ENCODE measurements at regions not wholly inside any gene's neighbourhood (a gene's known extent, or its start where the extent isn't known, plus 50 kb on each side); places are given as distances from the start of the nearest gene placed in this dataset.

DNA sequence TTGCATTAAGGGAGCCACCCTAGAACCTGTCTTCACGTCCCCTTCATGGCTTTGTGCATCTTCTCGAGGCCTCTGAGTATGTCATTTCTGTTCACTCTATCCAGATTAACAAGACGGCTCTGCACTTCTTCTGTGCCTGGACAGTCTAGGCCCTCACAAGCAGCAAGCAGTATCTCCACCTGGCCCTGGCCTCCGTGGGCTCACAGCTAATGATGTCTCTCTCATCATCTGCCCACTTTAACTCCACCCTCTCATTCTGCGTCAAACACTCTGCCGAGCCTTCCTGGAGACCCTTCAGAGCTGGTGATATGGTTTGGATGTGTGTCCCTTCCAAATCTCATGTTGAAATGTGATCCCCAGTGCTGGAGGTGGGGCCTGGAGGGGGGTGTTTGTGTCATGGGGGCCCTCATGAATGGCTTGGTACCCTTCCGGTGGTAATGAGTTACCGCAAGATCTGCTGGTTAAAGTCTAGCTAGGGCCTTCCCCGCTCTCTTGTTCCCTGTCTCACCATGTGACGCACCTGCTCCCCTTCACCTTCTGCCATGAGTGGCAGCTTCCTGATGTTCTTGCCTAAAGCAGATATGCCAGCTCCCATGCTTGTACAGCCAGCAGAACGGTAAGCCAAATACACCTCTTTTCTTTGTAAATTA lies 132.5 kb upstream of the ID2 start:
- no peaks in the 10 kb centered on the region for H3K36me3 ChIP-seq
- H3K4me3 ChIP-seq: no peak overlapping the region
- intact Hi-C loops (cut with DNase I; ENCODE audit: low total_unique reads) (no loop called here), in situ Hi-C loops (cut with MboI; ENCODE audit: low pct_ligation_motif_present in 1 of 4, low pct_unique_long_range_greater_than_20kb in 1 of 4, low sequenced_read_pairs in 3 of 4) (no loop called here)
- peak; percentile 1 for DNase-seq
- TF ChIP-seq EP300 (IDR thresholded peaks at IDR 0.05; ENCODE audit: low read depth): no peak
- TF ChIP-seq POLR2A (IDR thresholded peaks at IDR 0.05): no peak
- H3K27me3 ChIP-seq: no peaks in the 10 kb centered on the region
- peaks cover 0 to 14% (median 2%) of the 10 kb centered on the region in 4 donors for H3K4me1 ChIP-seq
- H3K27ac ChIP-seq: no peak overlapping the region
- no peaks in the 10 kb centered on the region for H3K9me3 ChIP-seq
- WGBS, 2 donors (ENCODE audit: low coverage in 1 of 2): 92 to 97% methylated on average over 3 to 11 of the region's 11 CpGs

DNA sequence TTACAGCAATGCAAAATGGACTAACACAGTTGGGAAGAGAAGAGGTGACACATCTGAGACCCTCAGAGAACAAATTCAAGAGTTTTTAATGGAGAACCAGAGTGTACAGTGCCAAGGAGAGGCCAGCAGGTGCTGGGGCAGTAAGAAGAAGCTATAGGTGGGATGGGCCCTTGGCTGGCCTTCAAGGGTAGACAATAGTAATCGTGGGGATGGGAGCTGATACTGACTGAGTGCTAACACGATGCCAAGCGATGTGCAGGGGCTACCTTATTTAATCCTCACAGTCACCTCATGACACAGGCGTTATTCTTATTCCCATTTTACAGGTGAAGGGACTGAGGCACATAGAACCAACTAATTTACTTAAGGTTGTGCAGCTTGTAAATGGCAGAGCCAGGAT lies 131.9 kb upstream of the ID2 start:
- in situ Hi-C loops (cut with MboI; ENCODE audit: low pct_ligation_motif_present in 1 of 4, low pct_unique_long_range_greater_than_20kb in 1 of 4, low sequenced_read_pairs in 3 of 4): no loop called here

DNA sequence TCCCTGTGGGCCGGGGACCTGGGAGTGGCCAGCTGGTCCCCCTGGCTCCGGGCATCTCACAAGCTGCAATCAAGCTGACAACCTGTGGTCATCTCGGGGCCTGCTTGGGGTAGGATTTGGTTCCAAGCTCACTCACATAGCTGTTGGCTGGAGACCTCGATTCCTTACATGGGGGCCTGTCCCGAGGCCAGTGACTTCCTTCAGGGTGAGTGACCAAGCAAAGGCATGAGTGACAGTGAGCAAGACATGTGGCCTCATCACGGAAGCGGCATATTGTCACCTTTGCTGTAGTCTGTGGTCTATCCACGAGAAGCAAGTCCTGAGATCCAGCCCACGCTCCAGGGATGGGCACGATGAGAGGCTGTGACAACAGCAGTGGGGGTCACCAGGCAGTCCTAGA lies 131.4 kb upstream of the ID2 start:
- no peak overlapping the region for H3K27ac ChIP-seq
- in situ Hi-C loops (cut with MboI; ENCODE audit: low pct_ligation_motif_present in 1 of 4, low pct_unique_long_range_greater_than_20kb in 1 of 4, low sequenced_read_pairs in 3 of 4): no loop called here
- TF ChIP-seq EP300 (IDR thresholded peaks at IDR 0.05; ENCODE audit: low read depth): no peak
- no peak for TF ChIP-seq POLR2A (IDR thresholded peaks at IDR 0.05)
- no peak for TF ChIP-seq POLR2AphosphoS5 (IDR thresholded peaks at IDR 0.05)
- DNase-seq: no peak
- no peaks in the 10 kb centered on the region for H3K36me3 ChIP-seq
- H3K4me1 ChIP-seq: peaks cover 0 to 3% (median 0%) of the 10 kb centered on the region in 4 donors
- intact Hi-C loops (cut with DNase I; ENCODE audit: low total_unique reads): no loop called here
- no peaks in the 10 kb centered on the region for H3K27me3 ChIP-seq
- WGBS, 2 donors (ENCODE audit: low coverage in 1 of 2): 93% methylated on average over 10 of the region's 10 CpGs; no CpG with 5 or more reads in 1 of the 2 donors
- H3K4me3 ChIP-seq: no peak overlapping the region
- H3K9me3 ChIP-seq: no peaks in the 10 kb centered on the region

More for the DNA sequence above, 131.9 kb upstream of the ID2 start:
- intact Hi-C loops (cut with DNase I; ENCODE audit: low total_unique reads): no loop called here
- Histone ChIP-seq H3K9me3 (no peaks in the 10 kb centered on the region), H3K4me3 (no peak overlapping the region), H3K36me3 (no peaks in the 10 kb centered on the region), H3K27me3 (no peaks in the 10 kb centered on the region), H3K27ac (no peak overlapping the region), H3K4me1 (peaks cover 0 to 8% (median 0%) of the 10 kb centered on the region in 4 donors)
- no peak for DNase-seq
- TF ChIP-seq EP300 (IDR thresholded peaks at IDR 0.05; ENCODE audit: low read depth) (no peak), POLR2A (IDR thresholded peaks at IDR 0.05) (no peak), POLR2AphosphoS5 (IDR thresholded peaks at IDR 0.05) (no peak)
- TF ChIP-seq, protein P1, sequence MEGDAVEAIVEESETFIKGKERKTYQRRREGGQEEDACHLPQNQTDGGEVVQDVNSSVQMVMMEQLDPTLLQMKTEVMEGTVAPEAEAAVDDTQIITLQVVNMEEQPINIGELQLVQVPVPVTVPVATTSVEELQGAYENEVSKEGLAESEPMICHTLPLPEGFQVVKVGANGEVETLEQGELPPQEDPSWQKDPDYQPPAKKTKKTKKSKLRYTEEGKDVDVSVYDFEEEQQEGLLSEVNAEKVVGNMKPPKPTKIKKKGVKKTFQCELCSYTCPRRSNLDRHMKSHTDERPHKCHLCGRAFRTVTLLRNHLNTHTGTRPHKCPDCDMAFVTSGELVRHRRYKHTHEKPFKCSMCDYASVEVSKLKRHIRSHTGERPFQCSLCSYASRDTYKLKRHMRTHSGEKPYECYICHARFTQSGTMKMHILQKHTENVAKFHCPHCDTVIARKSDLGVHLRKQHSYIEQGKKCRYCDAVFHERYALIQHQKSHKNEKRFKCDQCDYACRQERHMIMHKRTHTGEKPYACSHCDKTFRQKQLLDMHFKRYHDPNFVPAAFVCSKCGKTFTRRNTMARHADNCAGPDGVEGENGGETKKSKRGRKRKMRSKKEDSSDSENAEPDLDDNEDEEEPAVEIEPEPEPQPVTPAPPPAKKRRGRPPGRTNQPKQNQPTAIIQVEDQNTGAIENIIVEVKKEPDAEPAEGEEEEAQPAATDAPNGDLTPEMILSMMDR (IDR thresholded peaks at IDR 0.05): no peak
- 93% methylated on average over 3 to 4 of the region's 4 CpGs for WGBS, 2 donors (ENCODE audit: low coverage in 1 of 2)

DNA sequence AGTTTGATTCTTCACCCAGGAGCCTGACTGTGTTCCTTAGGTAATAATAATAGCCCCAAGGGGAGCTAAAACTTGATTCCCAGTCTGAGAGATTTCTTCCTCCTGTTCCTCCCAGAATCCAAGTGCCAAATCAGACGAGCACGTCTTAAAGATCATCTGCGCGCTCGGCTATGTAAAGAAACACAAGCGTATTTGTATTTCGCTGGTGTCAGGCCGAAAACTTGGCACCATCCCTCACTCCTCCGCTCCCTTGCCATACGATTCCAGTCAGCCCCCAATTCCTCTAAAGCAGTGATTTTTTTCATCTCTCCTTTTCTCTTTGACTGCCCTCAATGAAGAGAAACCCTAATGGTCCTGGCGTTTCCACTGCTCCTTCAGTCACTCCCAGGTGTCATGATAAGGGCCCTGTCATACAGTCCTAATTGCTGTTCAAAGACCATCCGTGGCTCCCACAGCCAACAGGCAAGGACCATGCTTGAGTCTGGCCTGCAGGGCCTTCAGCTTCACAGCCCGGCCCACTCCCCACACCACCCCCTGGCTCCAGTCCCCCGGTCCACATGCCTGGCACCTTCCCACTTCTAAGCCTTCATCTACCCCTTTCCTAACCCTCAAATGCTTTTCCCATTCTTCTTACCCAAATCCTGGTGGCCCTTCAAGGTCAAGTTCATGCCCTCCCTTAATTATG lies 130.8 kb upstream of the ID2 start:
- in situ Hi-C loops (cut with MboI; ENCODE audit: low pct_ligation_motif_present in 1 of 4, low pct_unique_long_range_greater_than_20kb in 1 of 4, low sequenced_read_pairs in 3 of 4): no loop called here
- H3K4me1 ChIP-seq: no peaks in the 10 kb centered on the region
- TF ChIP-seq POLR2AphosphoS5 (IDR thresholded peaks at IDR 0.05): no peak
- no peak for TF ChIP-seq POLR2A (IDR thresholded peaks at IDR 0.05)
- TF ChIP-seq EP300 (IDR thresholded peaks at IDR 0.05; ENCODE audit: low read depth): no peak
- TF ChIP-seq, protein P1 (IDR thresholded peaks at IDR 0.05): no peak
- no peak overlapping the region for H3K4me3 ChIP-seq
- DNase-seq: peak; percentile 1
- intact Hi-C loops (cut with DNase I; ENCODE audit: low total_unique reads): no loop called here
- no peaks in the 10 kb centered on the region for H3K36me3 ChIP-seq
- no peaks in the 10 kb centered on the region for H3K27me3 ChIP-seq
- H3K9me3 ChIP-seq: no peaks in the 10 kb centered on the region
- 89 to 90% methylated on average over 11 to 14 of the region's 14 CpGs for WGBS, 2 donors (ENCODE audit: low coverage in 1 of 2)
- no peak overlapping the region for H3K27ac ChIP-seq

DNA sequence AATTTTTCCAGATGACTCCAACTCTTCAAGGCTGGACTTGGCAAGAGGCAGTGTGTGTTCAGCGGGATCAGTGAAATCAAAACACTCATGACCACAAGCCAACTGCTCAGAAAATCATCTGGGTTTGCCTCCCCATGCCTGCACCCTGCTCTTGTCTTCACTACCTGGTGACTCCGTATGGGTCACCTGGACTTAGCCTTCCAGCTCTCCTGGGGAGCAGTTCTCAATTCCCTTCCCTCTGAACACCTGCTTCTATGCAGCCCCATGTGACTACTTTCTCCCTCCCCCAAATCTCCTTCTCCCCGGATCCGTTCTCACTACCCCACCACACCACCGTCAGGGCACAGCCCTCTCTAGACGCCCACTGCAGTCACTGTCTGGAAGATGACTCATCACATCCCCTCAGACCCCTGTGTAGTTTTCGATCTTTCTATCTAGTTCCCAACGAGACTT lies 130.2 kb upstream of the ID2 start:
- in situ Hi-C loops (cut with MboI; ENCODE audit: low pct_ligation_motif_present in 1 of 4, low pct_unique_long_range_greater_than_20kb in 1 of 4, low sequenced_read_pairs in 3 of 4) (no loop called here), intact Hi-C loops (cut with DNase I; ENCODE audit: low total_unique reads) (no loop called here)
- H3K27ac ChIP-seq: no peak overlapping the region
- peak; percentile 3 for DNase-seq
- TF ChIP-seq, protein P1 (IDR thresholded peaks at IDR 0.05): no peak
- TF ChIP-seq POLR2AphosphoS5 (IDR thresholded peaks at IDR 0.05) (no peak), EP300 (IDR thresholded peaks at IDR 0.05; ENCODE audit: low read depth) (no peak), POLR2A (IDR thresholded peaks at IDR 0.05) (no peak)
- no peaks in the 10 kb centered on the region for H3K36me3 ChIP-seq
- H3K4me1 ChIP-seq: no peaks in the 10 kb centered on the region
- WGBS, 2 donors (ENCODE audit: low coverage in 1 of 2): 74 to 82% methylated on average over 2 to 8 of the region's 8 CpGs
- H3K27me3 ChIP-seq: no peaks in the 10 kb centered on the region
- no peak overlapping the region for H3K4me3 ChIP-seq
- H3K9me3 ChIP-seq: no peaks in the 10 kb centered on the region
